Spleen (tissue), 7 donors: ENCODE measurements at regions not wholly inside any gene's neighbourhood (a gene's known extent, or its start where the extent isn't known, plus 50 kb on each side); places are given as distances from the start of the nearest gene placed in this dataset.

ENCODE experiments used
- CTCF ChIP-seq, 11 experiments: fragments of 200-600 bp in 7 of 11; fragments of 450-650 bp in 4 of 11; sonication (generic) in 4 of 11; IDR thresholded peaks in 8 of 11; conservative IDR thresholded peaks in 3 of 11; 1 replicate in 7 of 11; 2 replicates in 4 of 11; pipeline versions ENCODE4 v1.4.0 to v1.8.0; 2016 to 2021; ENCODE audit warnings: antibody characterized with exemption in 11 of 11, inconsistent platforms in 4 of 11, mild to moderate bottlenecking in 1 of 11
- POLR2A ChIP-seq, 3 donors: fragments of 450-650 bp; IDR thresholded peaks; one replicate each; pipeline ENCODE4 v1.5.1; 2017; ENCODE audit warnings: antibody characterized with exemption in 3 of 3, mild to moderate bottlenecking in 1 of 3
- POLR2AphosphoS5 ChIP-seq, 3 donors: sonication (generic); formaldehyde crosslinking; IDR thresholded peaks; one replicate each; pipeline ENCODE4 v1.5.1; 2017; ENCODE audit warnings: antibody characterized with exemption in 3 of 3
- donor health status: DM: no; HTN: no; CAD: no; lungs with moderate emphysema.
- donor health status: DM: no; HTN: no; CAD: no.
- donor health status: DM: no; HTN: no; CAD: no.

DNA sequence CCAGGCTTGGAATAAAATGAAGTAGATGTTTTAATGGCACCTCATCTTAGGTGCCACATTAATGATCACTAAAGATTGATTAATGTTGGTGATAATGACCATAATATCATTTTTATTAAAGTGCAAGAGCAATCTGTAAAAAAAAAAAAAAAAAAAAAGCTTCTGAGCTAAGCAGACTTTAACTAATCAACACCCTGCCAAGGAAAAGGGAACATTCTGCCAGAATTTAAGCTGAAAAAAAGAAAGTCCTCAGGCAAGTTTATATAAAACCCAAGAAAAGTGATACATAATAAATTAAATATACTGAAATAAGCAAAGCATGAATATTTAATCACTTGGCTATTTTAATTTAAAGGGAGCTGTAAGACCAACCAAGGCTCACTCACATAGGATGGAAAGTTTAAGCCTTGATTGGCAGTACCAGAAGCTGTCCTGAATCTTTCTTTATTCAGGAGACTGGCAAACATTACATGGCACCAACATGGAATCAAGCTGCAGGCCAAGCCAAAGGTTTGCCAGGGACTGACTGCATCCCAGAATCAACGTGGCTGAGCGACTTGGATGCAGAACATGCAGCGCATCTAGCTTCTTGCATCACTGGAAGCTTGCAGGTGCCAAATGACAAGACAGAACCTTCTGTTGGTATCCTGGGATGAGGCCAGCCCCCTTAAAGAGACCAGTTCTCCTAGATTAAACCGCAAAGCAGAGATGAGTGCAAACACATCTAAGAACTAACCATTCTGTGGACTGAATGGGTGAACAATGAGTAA lies 413.6 kb downstream of the ENC1 start:
- no peak for TF ChIP-seq CTCF (IDR thresholded peaks at IDR 0.05 in 8 of 11, conservative IDR thresholded peaks at IDR 0.05 in 3 of 11)
- TF ChIP-seq POLR2AphosphoS5 (IDR thresholded peaks at IDR 0.05) = no peak
- TF ChIP-seq POLR2A (IDR thresholded peaks at IDR 0.05) = no peak
